ENCODE measurements at regions not wholly inside any gene's neighbourhood (a gene's known extent, or its start where the extent isn't known, plus 50 kb on each side); places are given as distances from the start of the nearest gene placed in this dataset.

- peak; percentile 96 for DNase-seq
- Histone ChIP-seq H3K27me3 (no peaks in the 10 kb centered on the region), H3K4me1 (peaks cover 0 to 42% (median 19%) of the 10 kb centered on the region in 4 donors), H3K27ac (peak overlapping the region in 3 of 4 donors; percentile 57 to 79 (median 72)), H3K36me3 (no peaks in the 10 kb centered on the region), H3K4me3 (no peak overlapping the region), H3K9me3 (peaks cover 0 to 3% (median 0%) of the 10 kb centered on the region in 4 donors)
- TF ChIP-seq POLR2AphosphoS5 (IDR thresholded peaks at IDR 0.05) (peak; percentile 68 to 85 (median 84)), EP300 (IDR thresholded peaks at IDR 0.05) (peak; percentile 51 to 81 (median 70)), POLR2A (IDR thresholded peaks at IDR 0.05) (no peak), CTCF (IDR thresholded peaks at IDR 0.05) (no peak)
- WGBS, 2 donors = 78 to 82% methylated on average over 4 of the region's 4 CpGs
- intact Hi-C loops (cut with DNase I) = loop anchor here (2.0 to 10.0 kb wide), 4 partner anchors 97 to 1453 kb away; partner anchors contain the start of genes KIZ and NXT1
Observed at GRCh38 chr20:21901470-21902275, 196.2 kb downstream of the PAX1 start.

- no peak overlapping the region for H3K4me3 ChIP-seq
- H3K9me3 ChIP-seq = peaks cover 0 to 3% (median 0%) of the 10 kb centered on the region in 4 donors
- 87 to 91% methylated on average over 5 of the region's 5 CpGs for WGBS, 2 donors
- peak overlapping the region in 2 of 4 donors; percentile 72 to 79 for H3K27ac ChIP-seq
- no peaks in the 10 kb centered on the region for H3K27me3 ChIP-seq
- peaks cover 0 to 42% (median 18%) of the 10 kb centered on the region in 4 donors for H3K4me1 ChIP-seq
- intact Hi-C loops (cut with DNase I) = loop anchor here (2.0 to 10.0 kb wide), 4 partner anchors 96 to 1454 kb away; partner anchors contain the start of genes KIZ and NXT1
- no peaks in the 10 kb centered on the region for H3K36me3 ChIP-seq
- TF ChIP-seq POLR2A (IDR thresholded peaks at IDR 0.05) (no peak), CTCF (IDR thresholded peaks at IDR 0.05) (no peak), POLR2AphosphoS5 (IDR thresholded peaks at IDR 0.05) (no peak), EP300 (IDR thresholded peaks at IDR 0.05) (no peak)
- DNase-seq = no peak
Observed at GRCh38 chr20:21900431-21900830, 195.0 kb downstream of the PAX1 start.

- H3K4me1 ChIP-seq = no peaks in the 10 kb centered on the region
- no peaks in the 10 kb centered on the region for H3K27me3 ChIP-seq
- TF ChIP-seq EP300 (IDR thresholded peaks at IDR 0.05) (no peak), CTCF (IDR thresholded peaks at IDR 0.05) (no peak), POLR2AphosphoS5 (IDR thresholded peaks at IDR 0.05) (no peak), POLR2A (IDR thresholded peaks at IDR 0.05) (no peak)
- no peaks in the 10 kb centered on the region for H3K36me3 ChIP-seq
- peaks cover 0 to 6% (median 0%) of the 10 kb centered on the region in 4 donors for H3K9me3 ChIP-seq
- intact Hi-C loops (cut with DNase I) = no loop called here
- no peak overlapping the region for H3K27ac ChIP-seq
- no peak overlapping the region for H3K4me3 ChIP-seq
- DNase-seq = no peak
Observed at GRCh38 chr20:21874921-21875320, 169.5 kb downstream of the PAX1 start.

GRCh38 chr20:21874127-21874526 lies 168.7 kb downstream of the PAX1 start:
- 76 to 83% methylated on average over 4 of the region's 4 CpGs for WGBS, 2 donors
- H3K36me3 ChIP-seq = no peaks in the 10 kb centered on the region

More at GRCh38 chr20:21874127-21874526, 168.7 kb downstream of the PAX1 start:
- no peaks in the 10 kb centered on the region for H3K27me3 ChIP-seq
- H3K9me3 ChIP-seq = peaks cover 0 to 6% (median 0%) of the 10 kb centered on the region in 4 donors
- no peak for TF ChIP-seq CTCF (IDR thresholded peaks at IDR 0.05)
- no peak for TF ChIP-seq POLR2AphosphoS5 (IDR thresholded peaks at IDR 0.05)
- TF ChIP-seq POLR2A (IDR thresholded peaks at IDR 0.05) = no peak
- no peak for TF ChIP-seq EP300 (IDR thresholded peaks at IDR 0.05)
- intact Hi-C loops (cut with DNase I) = no loop called here
- H3K4me3 ChIP-seq = no peak overlapping the region
- no peak overlapping the region for H3K27ac ChIP-seq
- no peak for DNase-seq
- no peaks in the 10 kb centered on the region for H3K4me1 ChIP-seq

Measured in sigmoid colon (tissue), 6 donors.